Esophagus muscularis mucosa (tissue), 4 donors: ENCODE measurements at regions not wholly inside any gene's neighbourhood (a gene's known extent, or its start where the extent isn't known, plus 50 kb on each side); places are given as distances from the start of the nearest gene placed in this dataset.

ENCODE experiments used
- DNase-seq: peaks from one replicate; pipeline ENCODE4 v3.0.0-alpha.2; 2017; ENCODE audit errors: extremely low spot score
- H3K27ac ChIP-seq, 4 donors: fragments of 200-600 bp; sonication (generic); replicated peaks in 1 of 4; 1 replicate in 3 of 4; 2 replicates in 1 of 4; pipeline ENCODE4 v1.5.1; 2016 to 2019; ENCODE audit warnings: mild to moderate bottlenecking in 1 of 4
- H3K27me3 ChIP-seq, 4 donors: fragments of 200-600 bp; sonication (generic); one replicate each; pipeline versions ENCODE4 v1.5.1 to v1.6.0; 2016 to 2019
- H3K36me3 ChIP-seq, 4 donors: fragments of 200-600 bp; sonication (generic); one replicate each; pipeline ENCODE4 v1.5.1; 2016 to 2019
- H3K4me1 ChIP-seq, 4 donors: fragments of 200-600 bp; sonication (generic); one replicate each; pipeline ENCODE4 v1.5.1; 2016 to 2019
- H3K4me3 ChIP-seq, 4 donors: fragments of 200-600 bp; sonication (generic); 1 replicate in 2 of 4; 2 replicates in 2 of 4; pipeline ENCODE4 v1.5.1; 2016 to 2019; ENCODE audit warnings: mild to moderate bottlenecking in 4 of 4, moderate library complexity in 1 of 4
- H3K9me3 ChIP-seq, 4 donors: fragments of 200-600 bp; sonication (generic); 1 replicate in 3 of 4; 2 replicates in 1 of 4; pipeline ENCODE4 v1.5.1; 2016 to 2019
- CTCF ChIP-seq, 3 experiments: fragments of 200-600 bp in 2 of 3; fragments of 450-650 bp in 1 of 3; sonication (generic) in 2 of 3; IDR thresholded peaks; one replicate each; pipeline ENCODE4 v1.5.1; 2017 to 2019; ENCODE audit warnings: antibody characterized with exemption in 3 of 3, mild to moderate bottlenecking in 2 of 3, moderate library complexity in 1 of 3
- EP300 ChIP-seq: sonication (generic); formaldehyde crosslinking; IDR thresholded peaks from one replicate; pipeline ENCODE4 v1.6.1; 2017; ENCODE audit warnings: antibody characterized with exemption
- POLR2A ChIP-seq: fragments of 450-650 bp; IDR thresholded peaks from one replicate; pipeline ENCODE4 v1.6.1; 2017; ENCODE audit warnings: antibody characterized with exemption, moderate library complexity, mild to moderate bottlenecking, low read depth
- POLR2AphosphoS5 ChIP-seq, 2 donors: sonication (generic); formaldehyde crosslinking; IDR thresholded peaks; one replicate each; pipeline ENCODE4 v1.6.1; 2017; ENCODE audit warnings: antibody characterized with exemption in 2 of 2
- WGBS: methylation state at CpG from one replicate; pipeline ENCODE4 v1.1.5; 2018; 5-methylcytosine and 5-hydroxymethylcytosine counted together
- intact Hi-C: fragments of 100-400 bp; cut with DNase I; formaldehyde crosslinking; loops from one replicate; pipeline ENCODE4 v1.15.1; 2023

DNA sequence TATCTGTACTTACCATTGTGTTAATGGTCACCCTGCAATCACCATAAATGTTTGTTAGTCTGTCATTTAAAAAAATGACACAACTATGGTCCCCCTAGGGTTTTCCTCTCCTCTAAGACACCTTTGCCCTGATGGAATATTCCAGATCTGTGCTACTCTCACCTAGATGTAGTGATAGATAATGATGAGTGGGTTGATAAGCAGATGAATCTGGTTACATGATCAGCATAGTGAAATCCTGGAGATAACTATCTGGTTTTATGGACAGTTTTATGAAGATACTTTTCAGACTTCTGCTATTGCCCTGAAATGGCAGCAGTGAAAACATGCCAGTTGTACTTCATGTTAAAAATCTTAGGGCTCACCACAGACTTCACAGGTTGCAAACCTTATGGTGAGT, 152.4 kb downstream of the GATA3 start:
- DNase-seq = no peak
- no peaks in the 10 kb centered on the region for H3K4me1 ChIP-seq
- peaks cover 0 to 4% (median 0%) of the 10 kb centered on the region in 4 donors for H3K27me3 ChIP-seq
- H3K27ac ChIP-seq = no peak overlapping the region
- H3K4me3 ChIP-seq = no peak overlapping the region
- H3K9me3 ChIP-seq = no peaks in the 10 kb centered on the region
- TF ChIP-seq EP300 = no peak
- no peak for TF ChIP-seq POLR2AphosphoS5 (IDR thresholded peaks at IDR 0.05)
- TF ChIP-seq CTCF (IDR thresholded peaks at IDR 0.05) = no peak
- TF ChIP-seq POLR2A = no peak
- intact Hi-C loops = no loop called here
- no peaks in the 10 kb centered on the region for H3K36me3 ChIP-seq

DNA sequence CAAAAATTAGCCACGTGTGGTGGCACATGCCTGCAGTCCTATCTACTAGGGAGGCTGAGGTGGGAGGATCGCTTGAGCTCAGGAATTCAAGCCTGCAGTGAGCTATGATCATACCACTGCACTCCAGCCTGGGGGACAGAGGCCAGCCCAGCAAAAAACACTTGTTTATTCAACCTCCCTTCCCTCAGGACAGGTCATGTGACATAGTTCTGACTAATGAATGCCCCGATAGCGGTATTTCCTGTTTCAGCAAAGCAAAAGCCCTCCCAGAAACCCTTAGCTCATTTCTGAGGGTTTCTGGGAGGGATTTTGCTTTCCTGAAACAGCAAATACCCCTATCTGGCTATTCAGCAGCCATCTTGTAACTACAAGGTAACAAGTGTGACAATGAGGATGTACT, 157.1 kb downstream of the GATA3 start:
- no peak for TF ChIP-seq POLR2A
- no peak for TF ChIP-seq EP300
- no peak for TF ChIP-seq CTCF (IDR thresholded peaks at IDR 0.05)
- TF ChIP-seq POLR2AphosphoS5 (IDR thresholded peaks at IDR 0.05) = no peak
- no peak overlapping the region for H3K4me3 ChIP-seq
- intact Hi-C loops = no loop called here
- H3K4me1 ChIP-seq = no peaks in the 10 kb centered on the region
- DNase-seq = no peak
- WGBS = 64% methylated on average over 3 of the region's 4 CpGs
- peaks cover 0 to 4% (median 0%) of the 10 kb centered on the region in 4 donors for H3K27me3 ChIP-seq
- H3K9me3 ChIP-seq = no peaks in the 10 kb centered on the region
- no peaks in the 10 kb centered on the region for H3K36me3 ChIP-seq
- no peak overlapping the region for H3K27ac ChIP-seq

DNA sequence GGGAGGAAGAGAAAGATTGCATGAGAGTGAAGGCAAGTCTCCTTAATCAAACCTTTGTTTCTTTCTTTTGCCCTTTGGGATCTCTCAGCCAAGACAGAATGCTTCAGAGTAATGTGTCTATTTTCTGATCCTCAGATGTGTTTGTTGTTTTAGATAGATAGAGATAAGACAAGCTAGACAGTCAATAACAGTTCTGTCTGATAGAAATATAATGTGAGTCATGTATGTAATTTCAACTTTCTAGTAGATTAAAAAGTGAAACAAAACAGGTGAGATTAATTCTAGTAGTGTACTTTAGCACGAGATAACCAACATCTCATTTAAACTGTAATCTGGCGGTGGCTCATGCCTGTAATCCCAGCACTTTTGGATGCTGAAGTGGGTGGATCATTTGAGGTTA, 159.2 kb downstream of the GATA3 start:
- no peak for TF ChIP-seq POLR2AphosphoS5 (IDR thresholded peaks at IDR 0.05)
- no peak for TF ChIP-seq POLR2A
- TF ChIP-seq CTCF (IDR thresholded peaks at IDR 0.05) = no peak
- TF ChIP-seq EP300 = no peak
- H3K27me3 ChIP-seq = peaks cover 0 to 4% (median 0%) of the 10 kb centered on the region in 4 donors

GRCh38 chr10:8214587-8214986, 160.1 kb downstream of the GATA3 start:
- Histone ChIP-seq H3K27me3 (peaks cover 0 to 4% (median 0%) of the 10 kb centered on the region in 4 donors), H3K4me1 (no peaks in the 10 kb centered on the region), H3K4me3 (no peak overlapping the region), H3K36me3 (no peaks in the 10 kb centered on the region), H3K9me3 (no peaks in the 10 kb centered on the region), H3K27ac (no peak overlapping the region)
- 100% methylated on average over 4 of the region's 4 CpGs for WGBS
- no peak for DNase-seq
- intact Hi-C loops = no loop called here
- TF ChIP-seq EP300 = no peak
- no peak for TF ChIP-seq POLR2A
- TF ChIP-seq POLR2AphosphoS5 (IDR thresholded peaks at IDR 0.05) = no peak
- TF ChIP-seq CTCF (IDR thresholded peaks at IDR 0.05) = no peak

More for the DNA sequence above, 159.2 kb downstream of the GATA3 start:
- Histone ChIP-seq H3K4me3 (no peak overlapping the region), H3K36me3 (no peaks in the 10 kb centered on the region), H3K9me3 (no peaks in the 10 kb centered on the region), H3K4me1 (no peaks in the 10 kb centered on the region), H3K27ac (no peak overlapping the region)
- DNase-seq = no peak
- WGBS = 96% methylated on average over 2 of the region's 2 CpGs
- intact Hi-C loops = no loop called here

GRCh38 chr10:8216893-8217292, 162.4 kb downstream of the GATA3 start:
- Histone ChIP-seq H3K9me3 (no peaks in the 10 kb centered on the region), H3K27ac (no peak overlapping the region), H3K27me3 (peaks cover 0 to 4% (median 0%) of the 10 kb centered on the region in 4 donors), H3K36me3 (no peaks in the 10 kb centered on the region), H3K4me3 (no peak overlapping the region), H3K4me1 (no peaks in the 10 kb centered on the region)
- no peak for TF ChIP-seq CTCF (IDR thresholded peaks at IDR 0.05)
- no peak for TF ChIP-seq POLR2A
- no peak for TF ChIP-seq POLR2AphosphoS5 (IDR thresholded peaks at IDR 0.05)
- TF ChIP-seq EP300 = no peak
- DNase-seq = no peak
- intact Hi-C loops = no loop called here
